ENCODE measurements at regions not wholly inside any gene's neighbourhood (a gene's known extent, or its start where the extent isn't known, plus 50 kb on each side); places are given as distances from the start of the nearest gene placed in this dataset.

DNA sequence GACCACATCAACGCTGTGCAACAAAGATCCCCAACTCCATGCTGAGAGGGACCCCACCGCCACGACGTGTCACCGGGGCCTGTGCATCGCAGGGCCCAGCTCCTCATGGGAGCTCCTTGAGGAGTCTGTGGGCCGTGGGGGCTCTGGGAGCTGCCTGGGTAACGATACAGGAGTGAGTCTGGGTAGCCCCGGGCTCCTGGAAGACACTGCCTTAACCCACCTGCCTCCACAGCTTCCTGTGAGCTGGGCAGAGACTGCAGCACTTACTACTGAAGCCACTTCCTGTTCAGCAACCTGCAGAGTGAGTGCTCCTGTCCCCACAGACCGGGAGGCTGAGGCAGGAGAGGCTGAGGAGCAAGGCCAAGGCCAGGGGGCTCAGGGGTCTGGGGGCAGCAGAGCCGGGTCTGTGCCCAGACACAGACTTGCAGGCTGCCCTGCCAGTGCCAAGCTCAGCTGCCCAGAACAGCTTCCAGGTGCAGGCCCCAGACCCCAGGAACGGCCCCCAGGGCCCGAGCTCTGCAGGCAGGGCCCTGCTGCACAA is 226.7 kb downstream of the BRD1 start:
- no peak for DNase-seq

DNA sequence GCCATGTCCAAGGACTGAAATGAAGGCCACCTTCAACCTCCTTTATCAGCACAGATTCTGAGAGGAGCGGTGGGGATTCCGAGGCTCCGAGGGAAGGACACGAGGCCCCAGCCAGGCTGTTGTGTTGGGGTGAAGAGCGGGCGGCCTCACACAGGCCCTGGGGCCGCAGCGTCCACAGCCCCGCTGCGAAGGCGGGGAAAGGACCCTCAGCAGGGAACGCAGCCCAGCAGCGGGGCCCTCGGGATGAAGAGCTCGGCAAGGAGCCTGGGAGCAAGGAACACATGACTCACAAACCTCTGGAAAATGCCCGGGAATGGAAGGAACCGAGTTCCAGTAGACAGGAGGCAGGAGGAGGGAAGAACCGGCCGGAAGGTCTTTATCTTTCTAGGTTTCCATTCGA is 227.2 kb downstream of the BRD1 start:
- no peak for DNase-seq

DNA sequence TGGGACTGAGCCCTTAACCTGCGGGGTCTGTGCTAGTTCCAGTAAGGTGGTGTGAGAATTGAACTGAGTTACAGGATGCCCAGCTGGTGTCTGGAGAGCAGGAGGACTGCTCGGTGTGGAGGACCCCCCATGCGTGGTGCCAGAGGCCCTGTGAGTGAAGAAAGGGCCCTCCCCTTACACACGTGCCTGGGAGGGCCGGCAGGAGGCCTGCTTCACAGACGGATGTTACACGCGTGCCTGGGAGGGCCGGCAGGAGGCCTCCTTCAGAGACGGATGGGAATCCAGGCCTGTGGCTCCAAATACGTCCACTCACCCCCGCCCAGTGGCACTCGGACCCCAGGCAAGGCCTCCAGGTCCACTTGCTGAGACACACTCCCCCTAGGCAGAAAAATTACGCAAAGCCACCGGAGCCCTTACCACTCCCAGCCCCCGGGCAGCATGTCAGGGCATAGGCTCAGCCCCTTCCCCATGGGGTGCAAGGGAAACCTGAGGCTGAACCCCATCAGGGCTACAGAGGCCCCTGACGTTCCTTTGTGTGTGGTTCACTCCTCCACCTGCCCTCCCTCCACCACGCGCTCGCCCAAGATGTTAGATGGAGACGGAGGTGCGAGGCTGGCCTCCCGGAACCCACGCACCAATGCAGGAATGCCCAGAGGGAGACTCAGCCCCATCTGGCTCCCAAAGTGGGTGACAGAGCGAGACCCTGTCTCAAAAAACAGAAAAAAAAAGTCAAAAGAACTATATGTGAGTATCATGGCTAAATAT is 227.8 kb downstream of the BRD1 start:
- DNase-seq = no peak

DNA sequence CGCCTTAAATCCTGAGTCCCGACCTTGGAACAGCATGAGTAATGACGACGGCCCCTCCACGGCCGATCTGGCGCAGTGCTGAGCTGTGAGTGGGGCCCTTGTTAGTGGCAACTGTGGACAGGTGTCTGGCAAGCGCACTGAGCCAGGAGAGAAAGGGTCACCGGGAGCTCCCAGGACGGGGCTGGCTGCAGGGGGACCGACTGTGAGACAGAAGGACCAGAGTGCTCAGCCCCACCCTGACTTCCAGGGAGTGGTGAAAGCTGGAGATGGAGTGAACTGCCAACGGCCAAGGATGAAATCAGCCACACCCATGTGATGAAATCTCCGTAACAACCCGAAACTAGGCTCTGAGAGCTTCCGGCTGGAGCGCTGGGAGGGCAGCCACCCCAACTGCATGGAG is 228.6 kb downstream of the BRD1 start:
- no peak for DNase-seq

DNA sequence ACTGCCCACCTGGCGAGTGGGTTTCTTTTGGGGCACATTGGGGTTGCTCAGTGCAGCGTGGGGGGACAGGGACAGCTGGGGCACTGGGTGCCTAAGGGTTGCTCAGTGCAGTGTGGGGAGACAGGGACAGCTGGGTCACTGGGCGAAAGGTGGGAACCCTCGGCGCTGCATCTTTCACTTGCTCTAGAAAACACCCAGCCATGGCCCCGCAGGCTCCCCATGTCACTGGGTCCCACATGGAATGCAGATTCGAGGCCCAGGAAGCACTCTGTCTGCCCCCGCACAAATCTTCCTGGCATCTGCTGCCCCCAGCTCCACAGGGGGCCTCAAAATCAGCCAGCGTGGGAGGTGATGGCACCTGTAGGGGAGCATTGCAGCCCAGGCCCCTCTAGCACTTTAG is 229.3 kb downstream of the BRD1 start:
- no peak for DNase-seq

DNA sequence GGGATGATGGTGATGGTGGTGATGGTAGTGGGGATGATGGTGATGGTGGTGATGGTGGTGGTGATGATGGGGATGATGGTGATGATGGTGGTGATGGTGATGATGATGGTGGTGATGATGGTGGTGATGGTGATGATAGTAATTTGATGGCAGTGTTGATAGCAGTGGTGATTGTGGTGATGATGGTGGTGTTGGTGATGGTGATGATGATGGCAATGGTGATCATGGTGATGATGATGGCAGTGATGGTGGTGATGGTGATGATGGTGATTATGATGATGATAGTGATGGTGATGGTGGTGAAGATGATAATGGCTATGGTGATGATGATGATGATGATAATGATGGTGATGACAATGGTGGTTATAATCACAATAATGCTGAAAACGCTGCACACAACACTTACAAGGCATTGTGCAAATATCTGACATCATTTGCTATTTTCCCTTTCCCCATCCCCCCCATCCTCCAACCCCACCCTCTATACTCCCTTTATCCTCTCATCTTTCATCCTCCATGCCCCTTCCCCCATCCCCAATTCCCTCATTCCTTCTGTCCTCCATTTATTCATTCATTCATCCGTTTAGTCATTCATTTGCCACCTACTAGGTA is 230.1 kb downstream of the BRD1 start:
- DNase-seq = no peak

DNA sequence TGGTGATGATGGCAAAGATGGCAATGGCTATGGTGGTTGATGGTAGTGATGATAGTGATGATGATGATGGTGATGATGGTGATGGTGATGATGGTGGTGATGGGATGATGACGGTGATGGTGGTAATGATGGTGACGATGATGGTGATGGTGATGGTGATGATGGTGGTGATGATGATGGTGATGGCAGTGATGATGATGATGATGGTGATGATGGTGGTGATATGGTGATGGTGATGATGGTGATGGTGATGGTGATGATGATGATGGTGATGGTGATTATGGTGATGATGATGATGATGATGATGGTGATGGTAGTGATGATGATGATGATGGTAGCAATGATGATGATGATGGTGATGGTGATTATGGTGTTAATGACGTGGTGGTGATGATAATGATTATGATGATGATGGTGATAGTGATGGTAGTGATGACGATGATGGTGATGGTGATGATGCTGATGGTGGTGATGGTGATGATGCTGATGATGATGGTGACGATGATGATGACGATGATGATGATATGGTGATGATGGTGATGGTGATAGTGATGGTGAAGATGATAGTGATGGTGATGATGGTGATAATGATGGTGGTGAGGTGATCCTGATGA is 232.1 kb downstream of the BRD1 start:
- no peak for DNase-seq

DNA sequence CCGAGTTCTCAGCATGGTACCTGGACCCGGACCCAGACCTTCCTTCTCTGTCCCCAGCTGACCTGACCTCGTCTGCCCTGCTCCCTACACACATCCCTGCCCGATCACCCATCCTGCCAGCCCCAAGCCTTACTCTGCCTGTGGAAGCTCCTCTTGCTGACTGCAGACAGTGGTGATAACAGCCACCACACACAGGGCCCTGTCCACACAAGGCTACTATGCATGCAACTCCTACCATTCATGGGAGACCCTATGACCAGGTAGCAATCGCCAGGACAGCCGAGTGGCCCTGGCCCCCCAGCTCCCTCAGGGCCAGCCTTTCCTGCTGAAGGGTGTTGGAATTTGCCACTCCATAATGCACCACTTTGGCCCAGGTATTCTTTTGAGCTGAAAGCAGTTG is 233.6 kb downstream of the BRD1 start:
- DNase-seq = no peak

DNA sequence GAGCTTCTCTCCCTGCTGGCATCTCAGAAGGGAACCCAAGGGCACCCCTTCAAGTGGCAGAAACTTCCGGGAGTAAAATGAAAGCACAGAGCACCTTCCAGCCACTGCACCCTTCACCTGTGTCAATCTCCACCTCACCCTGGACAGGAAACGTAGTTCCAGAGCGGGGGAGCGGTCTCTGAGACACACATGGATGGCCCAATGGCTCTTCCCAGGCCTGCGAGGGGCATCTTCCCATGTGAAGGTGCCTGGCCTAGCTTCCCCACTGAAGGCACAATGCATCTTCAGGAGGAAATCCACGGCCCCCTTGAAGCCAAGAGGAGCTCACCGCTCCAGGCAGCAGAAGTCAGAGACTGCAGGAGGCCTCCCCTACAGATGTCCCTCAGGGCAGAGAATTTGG is 234.2 kb downstream of the BRD1 start:
- no peak for DNase-seq

DNA sequence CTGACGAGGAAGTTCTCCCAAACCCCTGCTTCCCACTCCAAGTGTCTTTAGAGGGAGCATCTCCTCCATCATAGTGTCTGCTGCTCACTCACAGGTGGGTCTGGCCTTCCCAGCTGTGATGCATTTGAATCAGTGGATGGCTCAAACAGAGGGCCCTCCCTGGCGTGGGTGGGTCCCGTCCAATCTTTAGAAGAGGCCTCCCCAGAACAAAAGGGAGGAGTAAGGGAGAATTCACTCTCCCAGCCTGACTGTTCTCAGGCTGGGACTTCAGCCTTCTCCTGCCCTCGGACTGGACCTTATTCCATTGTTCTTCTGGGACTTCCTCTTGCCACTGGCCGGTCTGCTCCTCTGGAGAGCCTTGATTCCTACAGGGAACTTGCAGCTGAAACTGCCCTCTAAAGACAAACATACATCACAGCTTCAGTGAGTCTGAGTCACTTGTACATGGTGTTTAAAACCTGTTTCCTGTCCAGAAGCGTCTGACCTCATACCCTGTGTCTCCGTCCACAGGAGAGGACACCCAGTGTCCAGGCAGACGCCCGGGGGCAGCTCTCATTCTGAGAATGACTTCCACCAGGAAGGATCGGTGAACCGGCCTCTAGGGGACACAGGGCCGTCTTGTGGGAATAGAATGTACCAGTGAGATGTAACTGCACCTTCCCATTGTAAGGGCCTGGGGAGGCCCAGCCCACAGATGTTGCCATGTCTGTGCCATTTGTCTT is 234.7 kb downstream of the BRD1 start:
- DNase-seq = no peak

DNA sequence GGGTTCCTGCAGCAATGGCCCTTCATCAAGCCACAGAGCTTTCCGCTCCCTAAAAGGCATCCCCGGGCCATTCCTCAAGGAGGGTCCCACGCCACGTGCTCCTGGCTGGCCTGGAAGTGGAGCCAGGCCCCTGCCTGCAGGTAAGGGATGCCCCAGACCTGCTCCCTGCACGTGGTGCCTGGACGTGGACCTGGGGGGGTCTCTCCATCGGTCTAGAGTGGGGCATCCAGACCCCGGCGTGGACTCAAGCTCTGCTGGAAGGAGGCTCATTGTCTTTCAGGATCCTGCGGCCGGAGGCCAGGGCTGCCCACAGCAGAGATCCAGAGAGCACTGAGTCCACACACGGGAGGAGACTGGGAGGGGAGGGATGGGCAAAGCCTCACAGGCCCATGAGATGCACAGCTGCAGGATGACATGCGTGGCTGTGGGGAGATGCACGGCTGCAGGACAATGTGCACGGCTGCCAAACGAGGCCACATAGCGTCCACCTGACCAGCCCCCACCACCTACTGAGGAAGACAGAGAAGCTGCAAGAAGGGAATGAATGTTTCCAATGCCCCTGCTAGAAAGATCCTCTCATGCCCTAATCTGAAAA is 236.7 kb downstream of the BRD1 start:
- no peak for DNase-seq

DNA sequence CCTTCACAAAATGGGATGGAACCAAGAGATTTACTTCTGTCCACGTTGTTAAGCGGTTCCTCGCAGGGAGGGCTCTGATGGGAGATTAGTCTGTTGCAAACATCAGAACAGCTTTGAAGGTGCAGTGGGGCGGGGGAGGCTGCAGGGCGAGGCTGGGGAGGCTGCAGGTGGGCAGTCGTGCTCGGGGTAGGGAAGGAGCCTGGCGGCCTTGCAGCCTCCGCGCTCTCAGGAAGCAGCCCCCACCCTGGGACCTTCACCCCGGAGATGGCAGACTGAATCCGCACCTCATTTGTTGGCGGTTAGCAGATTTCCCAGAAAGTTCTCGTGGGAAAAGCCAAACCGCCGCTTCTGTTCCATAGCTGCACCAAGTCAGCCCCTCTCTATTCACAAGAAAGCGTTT is 237.3 kb downstream of the BRD1 start:
- no peak for DNase-seq

DNA sequence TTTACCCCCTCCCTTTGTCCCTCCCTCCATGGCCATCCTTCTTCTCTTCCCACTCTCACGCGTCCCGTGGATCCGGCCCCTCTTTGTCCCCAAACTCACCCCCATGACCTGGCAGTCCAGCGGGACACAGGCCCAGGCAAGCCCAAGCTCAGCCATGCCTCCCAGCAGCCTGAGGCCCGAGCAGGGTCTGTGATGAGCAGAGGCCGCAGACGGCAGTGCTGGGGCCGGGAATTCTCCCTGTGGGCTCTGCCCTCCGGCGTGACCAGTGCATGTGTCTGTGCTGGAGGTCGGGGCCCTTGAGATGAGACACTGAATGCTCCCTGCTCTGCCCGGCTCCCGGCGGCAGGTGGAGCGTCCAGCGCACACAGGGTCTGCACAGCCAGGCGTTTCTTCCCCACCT is 237.9 kb downstream of the BRD1 start:
- DNase-seq = no peak

DNA sequence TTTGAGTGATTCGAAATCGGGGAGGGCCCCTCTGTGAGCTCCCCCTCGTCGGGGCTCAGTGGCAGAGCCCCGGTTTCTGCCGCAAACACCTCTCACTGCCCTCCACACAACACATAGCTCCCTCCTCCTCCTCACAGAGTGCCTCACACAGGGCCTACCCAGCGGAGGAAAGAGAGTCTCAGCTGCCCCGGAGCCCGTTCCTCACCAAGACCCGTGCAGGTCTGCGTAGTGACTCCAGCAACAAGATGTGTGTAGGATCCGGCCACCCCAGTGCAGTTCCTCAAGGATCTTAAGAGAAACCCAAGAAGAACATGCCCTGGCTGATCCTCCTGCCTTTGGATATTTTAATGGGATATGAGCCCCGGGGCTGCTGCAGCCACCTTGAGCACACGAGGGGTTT is 238.4 kb downstream of the BRD1 start:
- DNase-seq = no peak

DNA sequence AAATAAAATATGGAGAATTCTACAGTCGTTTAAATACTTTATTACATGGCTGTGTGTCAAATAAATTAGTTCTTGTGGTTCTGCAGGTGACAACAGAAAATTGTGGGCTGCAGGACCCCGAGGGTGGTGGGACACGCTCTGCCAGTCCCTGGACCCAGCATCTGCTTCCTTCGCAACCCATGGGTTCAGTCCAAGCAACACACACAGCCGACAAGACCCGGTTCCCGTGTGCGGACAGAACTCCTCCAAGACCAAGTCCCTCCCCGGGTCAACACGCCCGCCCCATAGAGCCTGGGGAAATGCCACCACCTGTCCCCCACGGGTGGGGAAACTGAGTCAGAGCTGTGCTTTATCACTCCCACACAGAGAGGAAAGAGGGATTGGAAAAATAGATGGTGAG is 238.9 kb downstream of the BRD1 start:
- DNase-seq = no peak

DNA sequence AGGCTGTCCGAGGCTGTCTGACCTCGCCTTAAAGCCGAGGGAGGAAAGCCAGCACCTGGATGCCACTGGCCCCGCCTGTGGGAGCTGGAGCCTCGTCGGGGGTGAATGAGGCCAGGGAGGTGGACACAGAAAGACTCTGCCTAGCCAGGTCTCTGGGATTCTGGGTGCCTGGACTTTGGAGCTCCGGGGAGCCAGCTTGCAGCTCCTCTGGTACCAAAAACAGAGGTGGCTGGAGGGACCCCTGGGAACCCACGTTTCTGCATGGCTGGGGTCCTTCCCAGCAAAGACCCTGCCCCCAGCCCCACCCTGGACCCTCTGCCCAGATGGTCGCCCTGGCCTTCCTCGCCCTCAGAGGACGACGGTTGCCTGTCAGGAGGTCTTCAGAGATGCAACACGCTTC is 239.7 kb downstream of the BRD1 start:
- no peak for DNase-seq

DNA sequence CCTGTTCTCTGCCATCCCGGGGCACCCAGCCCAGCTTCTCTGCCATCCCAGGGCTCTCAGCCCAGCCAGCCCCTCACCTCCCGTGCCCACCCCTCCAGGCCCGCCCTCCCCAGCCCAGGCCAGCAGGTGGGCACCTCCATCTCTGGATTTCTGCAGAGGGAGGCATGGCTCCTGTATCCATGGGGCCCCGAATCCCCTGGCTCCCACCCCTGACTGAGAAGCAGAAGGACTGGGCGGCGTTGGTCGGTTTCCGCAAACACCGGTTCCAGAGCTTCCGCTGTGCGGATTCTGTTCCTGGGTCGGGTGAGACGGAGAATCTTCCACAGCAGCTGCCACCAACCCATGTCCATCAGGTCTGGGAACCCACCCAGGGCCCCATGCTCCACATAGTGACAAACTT is 240.3 kb downstream of the BRD1 start:
- no peak for DNase-seq

DNA sequence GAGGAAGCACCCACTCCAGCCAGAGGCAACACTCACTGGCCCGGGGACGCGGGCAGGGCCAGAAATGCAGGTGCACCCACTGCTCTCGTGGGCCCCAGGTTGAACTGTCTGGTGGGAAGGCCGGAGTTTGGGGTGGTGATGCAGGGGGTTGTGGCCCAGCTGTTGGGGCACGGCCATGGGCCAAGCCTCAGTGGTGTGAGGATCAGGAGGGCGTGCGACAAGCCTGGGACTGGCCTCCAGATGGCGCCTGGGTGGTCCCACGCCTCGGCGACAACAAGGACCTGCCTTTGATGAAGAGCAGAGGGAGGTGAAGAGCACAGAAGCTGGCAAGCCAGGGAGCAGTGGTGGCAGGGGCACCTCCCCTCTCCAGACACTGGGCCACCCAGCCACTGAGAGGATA is 240.8 kb downstream of the BRD1 start:
- no peak for DNase-seq

DNA sequence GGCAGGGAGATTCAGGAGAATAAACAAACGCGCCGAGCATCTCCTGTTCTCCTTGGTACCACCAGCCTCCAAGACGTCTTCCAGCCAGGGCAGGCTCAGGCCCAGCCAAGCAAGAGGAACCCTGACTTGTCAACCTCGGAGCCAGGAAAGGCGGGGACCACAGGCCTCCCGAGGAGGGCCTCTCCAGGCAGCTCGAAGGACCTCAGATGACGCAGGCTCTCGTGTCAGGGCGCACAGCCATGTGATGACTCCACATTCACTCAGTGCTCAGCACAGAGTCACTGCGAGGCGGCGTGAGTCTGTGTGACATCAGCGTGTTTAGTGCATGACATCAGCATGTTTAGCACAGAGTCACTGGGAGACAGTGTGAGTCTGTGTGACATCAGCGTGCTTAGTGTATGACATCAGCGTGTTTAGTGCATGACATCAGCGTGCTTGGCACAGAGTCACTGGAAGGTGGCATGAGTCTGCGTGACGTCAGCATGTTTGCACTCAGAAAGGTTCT is 241.4 kb downstream of the BRD1 start:
- DNase-seq = peak in 2 of 4 experiments; percentile 2

DNA sequence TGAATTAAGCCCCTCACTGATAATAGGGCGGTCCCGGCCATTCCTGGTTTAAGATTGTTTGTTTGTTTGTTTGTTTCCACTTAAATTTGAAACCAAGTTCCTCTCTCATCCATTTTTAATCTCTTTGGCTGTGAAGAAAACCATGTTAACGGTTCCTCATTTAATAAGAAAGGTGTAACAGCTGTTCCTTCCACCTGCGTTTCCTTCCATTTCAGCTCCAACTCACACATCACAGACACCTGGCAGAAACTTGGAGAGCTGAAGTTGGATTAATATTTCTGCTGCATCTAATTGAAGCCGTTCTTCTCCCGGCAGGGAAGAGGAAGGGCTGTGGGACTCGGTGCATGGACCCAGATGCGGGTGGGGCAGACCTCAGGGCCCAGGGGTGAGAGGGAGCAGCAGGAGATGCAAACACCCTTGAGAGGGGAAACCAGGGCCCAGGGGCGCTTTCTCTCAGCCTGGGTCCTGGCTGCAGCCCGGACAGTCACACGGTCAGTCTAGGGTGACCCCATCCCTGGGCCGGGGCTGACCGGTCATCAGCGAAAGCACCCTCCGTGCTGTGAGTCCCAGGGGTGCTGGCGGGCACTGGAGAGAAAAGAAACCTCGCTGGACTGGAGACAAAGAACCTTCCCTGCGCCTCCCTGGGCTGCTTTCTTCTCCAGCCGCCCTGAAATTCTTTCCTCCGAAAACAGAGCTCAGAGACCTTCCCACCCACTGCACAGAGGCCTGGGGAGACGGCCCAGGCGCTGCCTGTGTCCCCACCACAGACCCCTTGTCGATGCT is 242.0 kb downstream of the BRD1 start:
- no peak for DNase-seq

DNA sequence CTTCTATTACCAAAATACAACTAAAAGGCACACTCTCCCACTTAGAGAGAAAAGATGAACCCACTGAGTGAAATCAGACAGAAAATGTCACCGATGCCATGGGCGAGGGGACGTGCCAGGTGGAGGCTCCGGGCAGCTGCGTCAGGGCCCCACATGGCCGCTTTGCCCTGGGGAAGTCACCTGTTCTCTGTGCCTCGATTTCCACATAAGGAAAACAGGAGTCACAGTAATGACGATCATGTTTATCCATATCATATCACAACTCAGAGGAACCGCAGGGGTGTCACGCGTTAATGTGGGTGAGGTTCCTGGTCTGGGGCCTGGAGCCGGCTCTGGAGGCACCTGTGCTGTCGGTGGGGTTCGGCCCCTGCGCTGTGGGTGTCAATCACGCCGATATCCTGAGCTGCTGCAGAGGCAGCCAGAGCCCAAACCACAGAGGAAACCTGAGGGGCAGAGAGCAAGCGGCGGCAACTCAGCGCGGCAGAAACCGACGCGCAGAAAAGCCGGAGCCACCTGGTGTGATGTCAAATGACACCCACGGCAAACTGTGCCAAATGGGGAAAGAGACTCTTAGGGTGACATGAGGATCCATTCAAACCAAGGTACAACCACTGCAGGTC is 243.7 kb downstream of the BRD1 start:
- DNase-seq = no peak
